Mesendoderm (in vitro differentiated cells): ENCODE measurements at regions not wholly inside any gene's neighbourhood (a gene's known extent, or its start where the extent isn't known, plus 50 kb on each side); places are given as distances from the start of the nearest gene placed in this dataset.

Experiments
- DNase-seq: peaks from one replicate; pipeline ENCODE4 v3.0.0; 2013
- H2AK5ac ChIP-seq: 2 replicates; pipeline ENCODE4 v1.6.1; 2013; ENCODE audit warnings: low read length, inconsistent platforms
- H2BK120ac ChIP-seq: 2 replicates; pipeline ENCODE4 v1.6.1; 2013; ENCODE audit warnings: low read depth, mild to moderate bottlenecking, low read length, moderate library complexity, mixed read lengths
- H2BK15ac ChIP-seq: replicated peaks from 2 replicates; pipeline ENCODE4 v1.6.1; 2013; ENCODE audit warnings: low read depth, mild to moderate bottlenecking, moderate library complexity
- H2BK5ac ChIP-seq: 2 replicates; pipeline ENCODE4 v1.6.1; 2013; ENCODE audit warnings: low read length, inconsistent platforms
- H3K18ac ChIP-seq: 2 replicates; pipeline ENCODE4 v1.6.1; 2013; ENCODE audit warnings: mild to moderate bottlenecking, low read length, mixed read lengths
- H3K23ac ChIP-seq: one replicate; pipeline ENCODE4 v1.6.1; 2013; ENCODE audit warnings: low read length
- H3K27ac ChIP-seq: 2 replicates; pipeline ENCODE4 v1.5.1; 2013; ENCODE audit warnings: low read depth, mild to moderate bottlenecking, inconsistent platforms, low read length, moderate library complexity
- H3K27me3 ChIP-seq: 2 replicates; pipeline ENCODE4 v1.6.1; 2013; ENCODE audit warnings: low read length, control low read depth, mild to moderate bottlenecking, inconsistent platforms; ENCODE audit not compliant: insufficient read depth, poor library complexity
- H3K36me3 ChIP-seq: 2 replicates; pipeline ENCODE4 v1.6.1; 2013; ENCODE audit warnings: low read length, inconsistent platforms; ENCODE audit not compliant: control insufficient read depth, insufficient read depth
- H3K4ac ChIP-seq: one replicate; pipeline ENCODE4 v1.6.1; 2013; ENCODE audit warnings: low read depth, mild to moderate bottlenecking, low read length, moderate library complexity
- H3K4me1 ChIP-seq: 2 replicates; pipeline ENCODE4 v1.6.1; 2013; ENCODE audit warnings: low read depth, low read length, inconsistent platforms; ENCODE audit not compliant: control insufficient read depth
- H3K4me2 ChIP-seq: 2 replicates; pipeline ENCODE4 v1.6.1; 2013; ENCODE audit warnings: low read length
- H3K4me3 ChIP-seq: 2 replicates; pipeline ENCODE4 v1.5.1; 2013; ENCODE audit warnings: mild to moderate bottlenecking, low read length
- H3K56ac ChIP-seq: one replicate; pipeline ENCODE4 v1.6.1; 2013; ENCODE audit warnings: low read length
- H3K79me1 ChIP-seq: 2 replicates; pipeline ENCODE4 v1.6.1; 2013; ENCODE audit warnings: low read length, inconsistent platforms
- H3K79me2 ChIP-seq: 2 replicates; pipeline ENCODE4 v1.6.1; 2013; ENCODE audit warnings: mild to moderate bottlenecking, low read length; ENCODE audit not compliant: control insufficient read depth, insufficient read depth
- H3K9ac ChIP-seq: 2 replicates; pipeline ENCODE4 v1.6.1; 2013; ENCODE audit warnings: low read length, inconsistent platforms
- H4K5ac ChIP-seq: one replicate; pipeline ENCODE4 v1.6.1; 2013; ENCODE audit warnings: low read length
- H4K8ac ChIP-seq: one replicate; pipeline ENCODE4 v1.6.1; 2013; ENCODE audit warnings: low read depth, mild to moderate bottlenecking, control low read depth, low read length, moderate library complexity
- WGBS: extraction: QIAGEN DNeasy Blood & Tissue Kit; methylation state at CpG from one replicate; pipeline ENCODE4 v1.1.7; 2013; ENCODE audit warnings: low lambda C conversion rate, missing lambda C conversion rate; ENCODE audit not compliant: insufficient coverage; ENCODE audit errors: extremely low coverage; 5-methylcytosine and 5-hydroxymethylcytosine counted together

GRCh38 chr3:144444061-144444460 lies 472.4 kb downstream of the DIPK2A start:
- Histone ChIP-seq H3K4ac (no peak overlapping the region), H3K18ac (no peak overlapping the region), H3K79me2 (no peaks in the 10 kb centered on the region), H3K36me3 (no peaks in the 10 kb centered on the region), H3K4me2 (no peak overlapping the region), H2BK15ac (no peak overlapping the region), H4K5ac (no peak overlapping the region), H3K4me3 (no peak overlapping the region), H3K4me1 (no peaks in the 10 kb centered on the region), H2BK120ac (no peak overlapping the region), H3K23ac (no peak overlapping the region), H4K8ac (no peak overlapping the region), H3K27me3 (no peaks in the 10 kb centered on the region), H3K56ac (no peak overlapping the region), H3K27ac (no peak overlapping the region), H3K79me1 (no peaks in the 10 kb centered on the region), H2AK5ac (no peak overlapping the region), H3K9ac (no peak overlapping the region), H2BK5ac (no peak overlapping the region)
- no CpG with 5 or more reads among the region's 2 CpGs for WGBS
- no peak for DNase-seq

- no peak overlapping the region for H3K9ac ChIP-seq
- H4K5ac ChIP-seq = no peak overlapping the region
- no peak overlapping the region for H3K18ac ChIP-seq
- H2AK5ac ChIP-seq = no peak overlapping the region
- no peak overlapping the region for H3K4me3 ChIP-seq
- H3K23ac ChIP-seq = no peak overlapping the region
- no peak overlapping the region for H3K4me2 ChIP-seq
- H3K36me3 ChIP-seq = no peaks in the 10 kb centered on the region
- H3K4me1 ChIP-seq = no peaks in the 10 kb centered on the region
- WGBS = no CpG with 5 or more reads among the region's 4 CpGs
- no peak overlapping the region for H2BK5ac ChIP-seq
- no peaks in the 10 kb centered on the region for H3K79me1 ChIP-seq
- H3K56ac ChIP-seq = no peak overlapping the region
- H3K27ac ChIP-seq = no peak overlapping the region
- no peaks in the 10 kb centered on the region for H3K79me2 ChIP-seq
- H2BK120ac ChIP-seq = no peak overlapping the region
- no peak overlapping the region for H3K4ac ChIP-seq
- H4K8ac ChIP-seq = no peak overlapping the region
- H2BK15ac ChIP-seq = no peak overlapping the region
- H3K27me3 ChIP-seq = no peaks in the 10 kb centered on the region
- DNase-seq = no peak
Observed at GRCh38 chr3:144444546-144444945, 472.9 kb downstream of the DIPK2A start.

GRCh38 chr3:144455841-144456440 lies 484.3 kb downstream of the DIPK2A start:
- no peak overlapping the region for H2BK5ac ChIP-seq
- H2AK5ac ChIP-seq = no peak overlapping the region
- H3K9ac ChIP-seq = no peak overlapping the region
- H3K36me3 ChIP-seq = no peaks in the 10 kb centered on the region
- no peak overlapping the region for H3K27ac ChIP-seq
- no peak overlapping the region for H3K18ac ChIP-seq
- no peaks in the 10 kb centered on the region for H3K4me1 ChIP-seq
- H3K79me2 ChIP-seq = no peaks in the 10 kb centered on the region
- no peak overlapping the region for H4K5ac ChIP-seq
- H4K8ac ChIP-seq = no peak overlapping the region
- H3K56ac ChIP-seq = no peak overlapping the region
- H2BK15ac ChIP-seq = no peak overlapping the region
- no CpG with 5 or more reads among the region's 5 CpGs for WGBS
- no peak overlapping the region for H3K4ac ChIP-seq
- H3K79me1 ChIP-seq = no peaks in the 10 kb centered on the region
- H3K4me2 ChIP-seq = no peak overlapping the region
- no peaks in the 10 kb centered on the region for H3K27me3 ChIP-seq
- no peak overlapping the region for H2BK120ac ChIP-seq
- no peak for DNase-seq
- no peak overlapping the region for H3K4me3 ChIP-seq
- H3K23ac ChIP-seq = no peak overlapping the region

- no peaks in the 10 kb centered on the region for H3K36me3 ChIP-seq
- no peak overlapping the region for H4K5ac ChIP-seq
- DNase-seq = peak; percentile 15
- H3K4me2 ChIP-seq = no peak overlapping the region
- H3K4me3 ChIP-seq = no peak overlapping the region
- H3K27me3 ChIP-seq = no peaks in the 10 kb centered on the region
- H3K79me1 ChIP-seq = no peaks in the 10 kb centered on the region
- H3K9ac ChIP-seq = no peak overlapping the region
- no peak overlapping the region for H3K18ac ChIP-seq
- no peaks in the 10 kb centered on the region for H3K79me2 ChIP-seq
- no peak overlapping the region for H2BK5ac ChIP-seq
- H3K4me1 ChIP-seq = no peaks in the 10 kb centered on the region
- no peak overlapping the region for H3K4ac ChIP-seq
- no peak overlapping the region for H3K56ac ChIP-seq
- no peak overlapping the region for H3K27ac ChIP-seq
- no peak overlapping the region for H2BK15ac ChIP-seq
- no peak overlapping the region for H2AK5ac ChIP-seq
- H4K8ac ChIP-seq = no peak overlapping the region
- no peak overlapping the region for H3K23ac ChIP-seq
- no peak overlapping the region for H2BK120ac ChIP-seq
Observed at GRCh38 chr3:144457758-144458157, 486.1 kb downstream of the DIPK2A start.

- no peaks in the 10 kb centered on the region for H3K4me1 ChIP-seq
- peak overlapping the region; percentile 25 for H3K27ac ChIP-seq
- H2AK5ac ChIP-seq = no peak overlapping the region
- H3K79me2 ChIP-seq = no peaks in the 10 kb centered on the region
- no peak overlapping the region for H3K4me2 ChIP-seq
- no peak overlapping the region for H2BK120ac ChIP-seq
- H4K5ac ChIP-seq = no peak overlapping the region
- no peaks in the 10 kb centered on the region for H3K79me1 ChIP-seq
- no peaks in the 10 kb centered on the region for H3K36me3 ChIP-seq
- H3K27me3 ChIP-seq = no peaks in the 10 kb centered on the region
- H4K8ac ChIP-seq = no peak overlapping the region
- H3K4ac ChIP-seq = no peak overlapping the region
- no peak for DNase-seq
- H2BK5ac ChIP-seq = no peak overlapping the region
- no peak overlapping the region for H3K4me3 ChIP-seq
- H3K9ac ChIP-seq = no peak overlapping the region
- H3K56ac ChIP-seq = no peak overlapping the region
- no peak overlapping the region for H2BK15ac ChIP-seq
- H3K23ac ChIP-seq = no peak overlapping the region
- H3K18ac ChIP-seq = no peak overlapping the region
- no CpG with 5 or more reads among the region's 2 CpGs for WGBS
Observed at GRCh38 chr3:144458283-144458682, 486.7 kb downstream of the DIPK2A start.

- Histone ChIP-seq H3K56ac (no peak overlapping the region), H3K23ac (no peak overlapping the region), H3K4me3 (no peak overlapping the region), H3K79me1 (no peaks in the 10 kb centered on the region), H2BK120ac (no peak overlapping the region), H3K4me1 (peaks cover 3% of the 10 kb centered on the region), H2BK15ac (no peak overlapping the region), H3K79me2 (no peaks in the 10 kb centered on the region), H3K36me3 (no peaks in the 10 kb centered on the region), H3K18ac (no peak overlapping the region), H3K4ac (no peak overlapping the region), H4K5ac (no peak overlapping the region), H3K4me2 (no peak overlapping the region), H4K8ac (no peak overlapping the region), H3K9ac (no peak overlapping the region), H3K27ac (no peak overlapping the region), H2BK5ac (no peak overlapping the region), H3K27me3 (no peaks in the 10 kb centered on the region), H2AK5ac (no peak overlapping the region)
- no peak for DNase-seq
- no CpG with 5 or more reads among the region's 1 CpG for WGBS
Observed at GRCh38 chr3:144462337-144462736, 490.7 kb downstream of the DIPK2A start.
